ENCODE measurements at regions not wholly inside any gene's neighbourhood (a gene's known extent, or its start where the extent isn't known, plus 50 kb on each side); places are given as distances from the start of the nearest gene placed in this dataset.
"Not testable (repeated sequence)": the region's sequence is repeated elsewhere in the genome, so short reads cannot be mapped to it uniquely, and the experiment has no call there.

- CTCF ChIA-PET: no interaction called here
- Mint-ChIP-seq H3K36me3 (no peaks in the 10 kb centered on the region), H3K27me3 (no peaks in the 10 kb centered on the region), H3K27ac (no peak overlapping the region), H3K9me3 (ENCODE audit: low read depth) (no peaks in the 10 kb centered on the region), H3K4me1 (peaks cover 2% of the 10 kb centered on the region), H3K4me3 (no peak overlapping the region)
- ATAC-seq: no peak
- no peak for DNase-seq
These were observed 126.9 kb downstream of the CXCL12 start for GRCh38 chr10:44258019-44258418.

GRCh38 chr10:44253769-44254462 lies 131.0 kb downstream of the CXCL12 start:
- no peak for ATAC-seq
- CTCF ChIA-PET: no interaction called here
- Mint-ChIP-seq H3K27ac (no peak overlapping the region), H3K36me3 (no peaks in the 10 kb centered on the region), H3K27me3 (no peaks in the 10 kb centered on the region), H3K4me1 (no peaks in the 10 kb centered on the region), H3K4me3 (no peak overlapping the region), H3K9me3 (ENCODE audit: low read depth) (peaks cover 2% of the 10 kb centered on the region)
- no peak for DNase-seq

- ATAC-seq; H3K27ac Mint-ChIP-seq; H3K4me1 Mint-ChIP-seq; DNase-seq; H3K4me3 Mint-ChIP-seq; H3K36me3 Mint-ChIP-seq; H3K27me3 Mint-ChIP-seq; CTCF ChIA-PET; H3K9me3 Mint-ChIP-seq (ENCODE audit: low read depth): not testable (repeated sequence)
These were observed 132.3 kb downstream of the CXCL12 start for GRCh38 chr10:44252631-44253030.

- H3K27me3 Mint-ChIP-seq; H3K36me3 Mint-ChIP-seq; DNase-seq; H3K9me3 Mint-ChIP-seq (ENCODE audit: low read depth); H3K4me3 Mint-ChIP-seq; ATAC-seq; H3K4me1 Mint-ChIP-seq; CTCF ChIA-PET; H3K27ac Mint-ChIP-seq: not testable (repeated sequence)
These were observed 135.0 kb downstream of the CXCL12 start for GRCh38 chr10:44249933-44250332.

- CTCF ChIA-PET: no interaction called here
- Mint-ChIP-seq H3K36me3 (no peaks in the 10 kb centered on the region), H3K4me3 (no peak overlapping the region), H3K27ac (no peak overlapping the region), H3K9me3 (ENCODE audit: low read depth) (peaks cover 2% of the 10 kb centered on the region), H3K4me1 (no peaks in the 10 kb centered on the region), H3K27me3 (no peaks in the 10 kb centered on the region)
- no peak for ATAC-seq
- DNase-seq: no peak
These were observed 135.4 kb downstream of the CXCL12 start for GRCh38 chr10:44249490-44249889.

GRCh38 chr10:44246700-44247099 lies 138.2 kb downstream of the CXCL12 start:
- DNase-seq; CTCF ChIA-PET; H3K36me3 Mint-ChIP-seq; H3K4me3 Mint-ChIP-seq; ATAC-seq; H3K4me1 Mint-ChIP-seq; H3K27ac Mint-ChIP-seq; H3K9me3 Mint-ChIP-seq (ENCODE audit: low read depth); H3K27me3 Mint-ChIP-seq: not testable (repeated sequence)

GRCh38 chr10:44246287-44246686 lies 138.6 kb downstream of the CXCL12 start:
- H3K27ac Mint-ChIP-seq; H3K27me3 Mint-ChIP-seq; H3K9me3 Mint-ChIP-seq (ENCODE audit: low read depth); DNase-seq; H3K4me1 Mint-ChIP-seq; ATAC-seq; H3K36me3 Mint-ChIP-seq; CTCF ChIA-PET; H3K4me3 Mint-ChIP-seq: not testable (repeated sequence)

GRCh38 chr10:44245601-44245938 lies 139.3 kb downstream of the CXCL12 start:
- peaks cover 2% of the 10 kb centered on the region for H3K36me3 Mint-ChIP-seq
- H3K4me1 Mint-ChIP-seq: no peaks in the 10 kb centered on the region
- H3K9me3 Mint-ChIP-seq (ENCODE audit: low read depth): peaks cover 4% of the 10 kb centered on the region

GRCh38 chr10:44244745-44245600 lies 139.9 kb downstream of the CXCL12 start:
- CTCF ChIA-PET: no interaction called here
- Mint-ChIP-seq H3K4me1 (no peaks in the 10 kb centered on the region), H3K9me3 (ENCODE audit: low read depth) (peaks cover 4% of the 10 kb centered on the region), H3K4me3 (no peak overlapping the region), H3K36me3 (peaks cover 2% of the 10 kb centered on the region), H3K27me3 (no peaks in the 10 kb centered on the region), H3K27ac (no peak overlapping the region)
- no peak for ATAC-seq
- DNase-seq: no peak

More at GRCh38 chr10:44245601-44245938, 139.3 kb downstream of the CXCL12 start:
- ATAC-seq: no peak
- CTCF ChIA-PET: no interaction called here
- no peak for DNase-seq
- H3K4me3 Mint-ChIP-seq: no peak overlapping the region
- no peaks in the 10 kb centered on the region for H3K27me3 Mint-ChIP-seq
- no peak overlapping the region for H3K27ac Mint-ChIP-seq

GRCh38 chr10:44243851-44244510 lies 140.9 kb downstream of the CXCL12 start:
- no peak overlapping the region for H3K27ac Mint-ChIP-seq
- H3K4me1 Mint-ChIP-seq: no peaks in the 10 kb centered on the region
- ATAC-seq (no peak), DNase-seq (no peak)
- H3K9me3 Mint-ChIP-seq (ENCODE audit: low read depth): peaks cover 4% of the 10 kb centered on the region
- no peak overlapping the region for H3K4me3 Mint-ChIP-seq
- H3K36me3 Mint-ChIP-seq: peaks cover 2% of the 10 kb centered on the region
- no peaks in the 10 kb centered on the region for H3K27me3 Mint-ChIP-seq
- CTCF ChIA-PET: no interaction called here

- CTCF ChIA-PET: no interaction called here
- H3K4me1 Mint-ChIP-seq: no peaks in the 10 kb centered on the region
- no peak overlapping the region for H3K27ac Mint-ChIP-seq
- DNase-seq: no peak
- no peaks in the 10 kb centered on the region for H3K27me3 Mint-ChIP-seq
- ATAC-seq: no peak
- H3K4me3 Mint-ChIP-seq: no peak overlapping the region
- peaks cover 4% of the 10 kb centered on the region for H3K9me3 Mint-ChIP-seq (ENCODE audit: low read depth)
- peaks cover 2% of the 10 kb centered on the region for H3K36me3 Mint-ChIP-seq
These were observed 142.1 kb downstream of the CXCL12 start for GRCh38 chr10:44242826-44243225.

GRCh38 chr10:44242091-44242490 lies 142.8 kb downstream of the CXCL12 start:
- H3K27ac Mint-ChIP-seq: no peak overlapping the region
- no peak for DNase-seq
- ATAC-seq: no peak
- no peak overlapping the region for H3K4me3 Mint-ChIP-seq
- no peaks in the 10 kb centered on the region for H3K27me3 Mint-ChIP-seq
- H3K36me3 Mint-ChIP-seq: peaks cover 2% of the 10 kb centered on the region
- CTCF ChIA-PET: no interaction called here
- no peaks in the 10 kb centered on the region for H3K4me1 Mint-ChIP-seq
- H3K9me3 Mint-ChIP-seq (ENCODE audit: low read depth): peaks cover 4% of the 10 kb centered on the region

- peaks cover 2% of the 10 kb centered on the region for H3K36me3 Mint-ChIP-seq
- CTCF ChIA-PET: no interaction called here
- ATAC-seq (no peak), DNase-seq (no peak)
- H3K27ac Mint-ChIP-seq: no peak overlapping the region
- H3K4me3 Mint-ChIP-seq: no peak overlapping the region
- H3K27me3 Mint-ChIP-seq: no peaks in the 10 kb centered on the region
- no peaks in the 10 kb centered on the region for H3K4me1 Mint-ChIP-seq
- peaks cover 4% of the 10 kb centered on the region for H3K9me3 Mint-ChIP-seq (ENCODE audit: low read depth)
These were observed 144.2 kb downstream of the CXCL12 start for GRCh38 chr10:44240584-44241205.
